Activated effector memory CD4-positive, alpha-beta T cell treated with anti-CD3 and anti-CD28 coated beads, Interleukin-2, amount 50 U/mL, for 16 hours (primary cell): ENCODE measurements at regions not wholly inside any gene's neighbourhood (a gene's known extent, or its start where the extent isn't known, plus 50 kb on each side); places are given as distances from the start of the nearest gene placed in this dataset.
"Not testable (repeated sequence)": the region's sequence is repeated elsewhere in the genome, so short reads cannot be mapped to it uniquely, and the experiment has no call there.

Experiments used
- DNase-seq: peaks from one replicate; pipeline ENCODE4 v3.0.0-alpha.2; 2020

- DNase-seq, result no peak
Measured at GRCh38 chr7:113207441-113207840, 89.1 kb upstream of the SMIM30 start.

- DNase-seq, result no peak
Measured at GRCh38 chr7:113204415-113204814, 86.1 kb upstream of the SMIM30 start.

- no peak for DNase-seq
Measured at GRCh38 chr7:113202284-113202683, 83.9 kb upstream of the SMIM30 start.

GRCh38 chr7:113200281-113200680 is 81.9 kb upstream of the SMIM30 start:
- DNase-seq, result no peak

GRCh38 chr7:113199841-113200240 is 81.5 kb upstream of the SMIM30 start:
- no peak for DNase-seq

GRCh38 chr7:113199136-113199535 is 80.8 kb upstream of the SMIM30 start:
- no peak for DNase-seq

GRCh38 chr7:113198226-113198625 is 79.9 kb upstream of the SMIM30 start:
- no peak for DNase-seq

GRCh38 chr7:113197274-113197673 is 78.9 kb upstream of the SMIM30 start:
- no peak for DNase-seq

- DNase-seq, result no peak
Measured at GRCh38 chr7:113188396-113188795, 70.0 kb upstream of the SMIM30 start.

GRCh38 chr7:113179313-113179712 is 61.0 kb upstream of the SMIM30 start:
- DNase-seq, result no peak

GRCh38 chr7:113176836-113177235 is 58.5 kb upstream of the SMIM30 start:
- no peak for DNase-seq

GRCh38 chr7:113176180-113176579 is 57.8 kb upstream of the SMIM30 start:
- DNase-seq, result not testable (repeated sequence)

GRCh38 chr7:113175525-113176104 is 57.3 kb upstream of the SMIM30 start:
- no peak for DNase-seq

GRCh38 chr7:113172726-113173125 is 54.4 kb upstream of the SMIM30 start:
- DNase-seq, result no peak

GRCh38 chr7:113170591-113170990 is 52.2 kb upstream of the SMIM30 start:
- no peak for DNase-seq
